A549 (cell line): ENCODE measurements at regions not wholly inside any gene's neighbourhood (a gene's known extent, or its start where the extent isn't known, plus 50 kb on each side); places are given as distances from the start of the nearest gene placed in this dataset.

ENCODE experiments used
- CBX2 ChIP-seq: fragments of 200-600 bp; sonication (generic); IDR thresholded peaks from 2 replicates; pipeline ENCODE4 v1.6.1; 2016; ENCODE audit warnings: low read depth, mild to moderate bottlenecking, borderline replicate concordance
- CTCF ChIP-seq: fragments of >200 bp; sonication (Bioruptor Twin); formaldehyde crosslinking; IDR thresholded peaks from 3 replicates; pipeline ENCODE4 v1.5.1; 2016
- POLR2AphosphoS2 ChIP-seq: conservative IDR thresholded peaks from 2 replicates; pipeline ENCODE4 v1.6.1; 2012; ENCODE audit warnings: low read length, improper control_type of control experiment, inconsistent platforms
- SMC3 ChIP-seq: fragments of >200 bp; sonication (Bioruptor Twin); formaldehyde crosslinking; IDR thresholded peaks from 3 replicates; pipeline ENCODE4 v1.6.1; 2018; ENCODE audit warnings: inconsistent platforms

- no peak for TF ChIP-seq SMC3
- TF ChIP-seq CBX2, result no peak
- no peak for TF ChIP-seq CTCF
- TF ChIP-seq POLR2AphosphoS2, result no peak
Observed at GRCh38 chrX:39338583-39338982, 537.3 kb downstream of the MID1IP1 start.
